ENCODE measurements at regions not wholly inside any gene's neighbourhood (a gene's known extent, or its start where the extent isn't known, plus 50 kb on each side); places are given as distances from the start of the nearest gene placed in this dataset.

DNA sequence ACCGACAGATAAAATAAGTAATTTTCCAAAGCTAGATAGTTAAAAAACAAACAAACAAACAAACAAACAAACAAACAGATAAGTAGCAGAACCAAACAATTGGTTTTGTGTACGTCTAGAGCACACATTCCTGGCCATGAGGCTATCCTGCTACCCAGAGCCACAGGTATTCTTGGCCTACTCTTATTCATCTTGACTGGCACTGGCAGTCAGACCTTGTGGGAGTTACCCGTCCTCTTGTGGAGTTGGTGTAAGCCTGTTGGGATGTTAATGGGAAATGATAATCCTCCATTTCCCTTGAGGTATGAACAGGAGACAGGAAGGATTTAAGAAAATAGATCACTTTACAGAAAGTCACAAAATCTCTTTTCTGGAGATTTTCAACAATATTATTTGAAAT is 142.4 kb upstream of the MEOX2 start:
- TF ChIP-seq, protein P1, sequence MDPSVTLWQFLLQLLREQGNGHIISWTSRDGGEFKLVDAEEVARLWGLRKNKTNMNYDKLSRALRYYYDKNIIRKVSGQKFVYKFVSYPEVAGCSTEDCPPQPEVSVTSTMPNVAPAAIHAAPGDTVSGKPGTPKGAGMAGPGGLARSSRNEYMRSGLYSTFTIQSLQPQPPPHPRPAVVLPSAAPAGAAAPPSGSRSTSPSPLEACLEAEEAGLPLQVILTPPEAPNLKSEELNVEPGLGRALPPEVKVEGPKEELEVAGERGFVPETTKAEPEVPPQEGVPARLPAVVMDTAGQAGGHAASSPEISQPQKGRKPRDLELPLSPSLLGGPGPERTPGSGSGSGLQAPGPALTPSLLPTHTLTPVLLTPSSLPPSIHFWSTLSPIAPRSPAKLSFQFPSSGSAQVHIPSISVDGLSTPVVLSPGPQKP (IDR thresholded peaks at IDR 0.05; ENCODE audit: borderline replicate concordance, low read depth, low read length): no peak
- TF ChIP-seq, protein P2, sequence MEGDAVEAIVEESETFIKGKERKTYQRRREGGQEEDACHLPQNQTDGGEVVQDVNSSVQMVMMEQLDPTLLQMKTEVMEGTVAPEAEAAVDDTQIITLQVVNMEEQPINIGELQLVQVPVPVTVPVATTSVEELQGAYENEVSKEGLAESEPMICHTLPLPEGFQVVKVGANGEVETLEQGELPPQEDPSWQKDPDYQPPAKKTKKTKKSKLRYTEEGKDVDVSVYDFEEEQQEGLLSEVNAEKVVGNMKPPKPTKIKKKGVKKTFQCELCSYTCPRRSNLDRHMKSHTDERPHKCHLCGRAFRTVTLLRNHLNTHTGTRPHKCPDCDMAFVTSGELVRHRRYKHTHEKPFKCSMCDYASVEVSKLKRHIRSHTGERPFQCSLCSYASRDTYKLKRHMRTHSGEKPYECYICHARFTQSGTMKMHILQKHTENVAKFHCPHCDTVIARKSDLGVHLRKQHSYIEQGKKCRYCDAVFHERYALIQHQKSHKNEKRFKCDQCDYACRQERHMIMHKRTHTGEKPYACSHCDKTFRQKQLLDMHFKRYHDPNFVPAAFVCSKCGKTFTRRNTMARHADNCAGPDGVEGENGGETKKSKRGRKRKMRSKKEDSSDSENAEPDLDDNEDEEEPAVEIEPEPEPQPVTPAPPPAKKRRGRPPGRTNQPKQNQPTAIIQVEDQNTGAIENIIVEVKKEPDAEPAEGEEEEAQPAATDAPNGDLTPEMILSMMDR (conservative IDR thresholded peaks at IDR 0.05; ENCODE audit: low read depth, low read length): no peak
- TF ChIP-seq POLR2A (IDR thresholded peaks at IDR 0.05; ENCODE audit: low read depth, low read length): no peak
- no peak for TF ChIP-seq RAD21 (IDR thresholded peaks at IDR 0.05; ENCODE audit: low read length)
- no peak for TF ChIP-seq MAFK (IDR thresholded peaks at IDR 0.05; ENCODE audit: low read depth, low read length)
- no peak for TF ChIP-seq BHLHE40 (IDR thresholded peaks at IDR 0.05; ENCODE audit: low read depth, low read length)
- TF ChIP-seq, protein P3, sequence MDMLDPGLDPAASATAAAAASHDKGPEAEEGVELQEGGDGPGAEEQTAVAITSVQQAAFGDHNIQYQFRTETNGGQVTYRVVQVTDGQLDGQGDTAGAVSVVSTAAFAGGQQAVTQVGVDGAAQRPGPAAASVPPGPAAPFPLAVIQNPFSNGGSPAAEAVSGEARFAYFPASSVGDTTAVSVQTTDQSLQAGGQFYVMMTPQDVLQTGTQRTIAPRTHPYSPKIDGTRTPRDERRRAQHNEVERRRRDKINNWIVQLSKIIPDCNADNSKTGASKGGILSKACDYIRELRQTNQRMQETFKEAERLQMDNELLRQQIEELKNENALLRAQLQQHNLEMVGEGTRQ (IDR thresholded peaks at IDR 0.05; ENCODE audit: low read depth, low read length): no peak
- no peak for TF ChIP-seq RFX5 (IDR thresholded peaks at IDR 0.05; ENCODE audit: low read depth, low read length)
- no peak for TF ChIP-seq CHD1 (IDR thresholded peaks at IDR 0.05; ENCODE audit: low read depth, low read length)
- TF ChIP-seq MXI1 (IDR thresholded peaks at IDR 0.05; ENCODE audit: borderline replicate concordance, low read depth, low read length): no peak
- TF ChIP-seq SMC3 (IDR thresholded peaks at IDR 0.05; ENCODE audit: low read depth, low read length): no peak
- no peak for TF ChIP-seq FOS (IDR thresholded peaks at IDR 0.05; ENCODE audit: low read depth, low read length)
- no peak for TF ChIP-seq CEBPB (IDR thresholded peaks at IDR 0.05; ENCODE audit: low read depth, low read length)
